Skeletal muscle tissue (tissue), 3 donors: ENCODE measurements at regions not wholly inside any gene's neighbourhood (a gene's known extent, or its start where the extent isn't known, plus 50 kb on each side); places are given as distances from the start of the nearest gene placed in this dataset.

Experiments used
- H3K27ac ChIP-seq: one replicate; pipeline ENCODE4 v1.7.0; 2013; ENCODE audit warnings: mild to moderate bottlenecking, low read depth, low read length, inconsistent platforms
- H3K27me3 ChIP-seq, 3 donors: one replicate each; pipeline ENCODE4 v1.7.0; 2013; ENCODE audit warnings: low read length in 3 of 3; ENCODE audit not compliant: control insufficient read depth in 3 of 3, insufficient read depth in 3 of 3
- H3K36me3 ChIP-seq, 3 donors: one replicate each; pipeline ENCODE4 v1.7.0; 2013; ENCODE audit warnings: low read length in 3 of 3; ENCODE audit not compliant: control insufficient read depth in 3 of 3, insufficient read depth in 3 of 3
- H3K4me1 ChIP-seq, 3 donors: one replicate each; pipeline ENCODE4 v1.7.0; 2013; ENCODE audit warnings: low read length in 3 of 3, mild to moderate bottlenecking in 3 of 3; ENCODE audit not compliant: control insufficient read depth in 3 of 3, insufficient read depth in 3 of 3
- H3K4me3 ChIP-seq, 3 donors: one replicate each; pipeline ENCODE4 v1.7.0; 2013; ENCODE audit warnings: low read length in 3 of 3
- H3K9ac ChIP-seq, 3 donors: one replicate each; pipeline ENCODE4 v1.7.0; 2013; ENCODE audit warnings: low read length in 3 of 3, mild to moderate bottlenecking in 3 of 3, moderate library complexity in 2 of 3, low read depth in 1 of 3
- H3K9me3 ChIP-seq, 3 donors: one replicate each; pipeline ENCODE4 v1.7.0; 2013; ENCODE audit warnings: low read length in 3 of 3; ENCODE audit not compliant: control insufficient read depth in 3 of 3
- donor health status: Osteomylitis.

DNA sequence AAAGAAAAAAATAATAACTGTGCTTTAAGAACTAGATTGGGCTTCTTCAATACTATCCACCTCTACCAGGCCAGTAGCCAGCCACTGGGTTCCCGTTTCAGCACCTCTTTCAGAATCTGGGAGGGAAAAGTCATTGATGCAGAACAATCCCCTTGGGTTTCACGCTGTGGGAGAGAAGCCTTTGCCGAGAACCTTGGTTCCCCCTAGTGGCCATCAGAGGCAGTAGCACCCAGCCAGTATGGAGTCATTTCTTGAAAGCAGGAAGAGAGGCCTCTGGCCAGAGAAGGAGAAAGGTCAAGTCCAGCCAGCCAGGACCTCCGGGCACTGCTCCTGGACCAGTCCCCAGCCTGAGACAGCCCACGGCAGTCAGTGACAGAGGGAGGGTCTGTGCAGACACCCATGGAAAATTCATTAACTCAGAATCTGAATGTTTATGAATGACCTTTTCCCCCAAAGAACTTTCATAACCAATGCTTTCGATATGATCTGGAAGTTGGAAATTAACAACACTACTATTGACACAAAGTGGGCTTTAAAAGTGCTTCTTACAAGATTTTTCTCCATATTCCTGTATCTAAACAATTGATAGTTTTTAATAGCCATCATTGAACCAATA, 51.2 kb upstream of the CDH5 start:
- Histone ChIP-seq H3K9ac (no peak overlapping the region), H3K4me3 (no peak overlapping the region), H3K36me3 (no peaks in the 10 kb centered on the region), H3K4me1 (peaks cover 0 to 5% (median 0%) of the 10 kb centered on the region in 3 donors), H3K27me3 (peaks cover 0 to 3% (median 0%) of the 10 kb centered on the region in 3 donors), H3K27ac (no peak overlapping the region), H3K9me3 (no peaks in the 10 kb centered on the region)

DNA sequence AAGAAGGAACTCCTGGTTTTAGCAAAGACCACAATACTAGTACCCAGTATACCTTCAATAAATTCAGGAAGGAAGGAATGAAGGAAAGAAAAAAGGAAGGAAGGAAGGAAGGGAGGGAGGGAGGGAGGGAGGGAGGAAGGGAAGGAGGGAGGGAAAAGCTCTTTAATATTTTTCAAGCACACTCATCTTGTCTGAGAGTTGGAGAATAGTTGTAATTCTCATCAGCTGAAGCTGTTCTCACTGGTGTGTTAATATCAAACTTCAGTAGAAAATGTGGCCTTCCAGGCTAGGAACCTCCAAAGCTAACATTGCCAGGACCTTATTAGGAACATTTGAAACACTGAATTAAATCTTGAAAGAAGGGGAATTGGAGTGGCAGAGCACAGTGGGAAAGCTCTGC, 55.2 kb upstream of the CDH5 start:
- Histone ChIP-seq H3K9ac (no peak overlapping the region), H3K4me3 (no peak overlapping the region), H3K36me3 (no peaks in the 10 kb centered on the region), H3K9me3 (no peaks in the 10 kb centered on the region), H3K27ac (no peak overlapping the region), H3K4me1 (peaks cover 0 to 5% (median 0%) of the 10 kb centered on the region in 3 donors), H3K27me3 (no peaks in the 10 kb centered on the region)

DNA sequence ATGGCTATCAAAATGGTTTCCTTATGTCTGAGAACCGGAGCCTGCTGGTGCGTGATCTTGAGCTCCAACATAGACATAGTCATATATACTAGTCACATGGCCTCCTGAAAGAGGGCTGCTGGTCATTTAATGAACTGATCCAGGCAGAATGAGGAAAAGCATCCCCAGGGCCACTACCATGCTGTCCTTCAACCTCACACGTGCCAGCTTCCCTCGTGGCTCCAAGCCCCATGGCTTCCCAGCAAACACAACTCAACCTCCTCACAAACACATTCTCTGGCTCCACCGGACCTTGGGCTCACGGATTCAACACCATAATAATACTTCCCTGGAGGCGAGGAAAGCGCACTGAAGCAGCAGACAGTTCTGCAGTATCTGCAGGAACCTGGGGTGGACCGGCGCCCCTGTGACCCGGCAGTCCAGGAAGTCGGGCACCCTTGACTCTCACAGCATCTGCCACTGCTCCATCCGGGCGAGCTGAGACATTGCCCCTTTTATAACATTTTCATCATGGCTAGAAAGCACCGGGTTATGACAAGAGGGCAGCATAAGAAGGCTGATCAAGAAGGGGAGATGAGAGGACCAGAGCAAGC, 57.2 kb upstream of the CDH5 start:
- no peaks in the 10 kb centered on the region for H3K9me3 ChIP-seq
- no peaks in the 10 kb centered on the region for H3K4me1 ChIP-seq
- H3K27me3 ChIP-seq, result peaks cover 0 to 9% (median 0%) of the 10 kb centered on the region in 3 donors
- H3K36me3 ChIP-seq, result no peaks in the 10 kb centered on the region
- no peak overlapping the region for H3K9ac ChIP-seq
- H3K4me3 ChIP-seq, result no peak overlapping the region
- no peak overlapping the region for H3K27ac ChIP-seq

DNA sequence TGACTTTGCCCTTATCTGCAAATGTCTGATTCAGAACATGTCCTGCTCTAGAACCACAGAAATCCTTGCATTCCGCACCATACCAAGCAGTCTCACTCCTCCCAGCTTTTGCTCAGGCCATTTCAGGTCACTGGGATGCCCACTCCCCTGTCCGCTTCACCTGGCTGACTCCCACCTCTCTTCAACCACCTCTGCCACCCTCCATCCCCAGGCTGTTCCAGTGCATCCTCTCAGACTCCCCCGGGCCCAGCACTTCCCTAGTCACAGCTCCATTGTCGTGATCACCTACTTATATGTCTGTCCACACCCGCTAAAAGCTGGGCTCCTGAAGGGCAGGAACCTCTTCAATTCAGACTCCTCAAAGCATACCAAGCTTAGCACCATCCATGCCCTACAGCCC, 58.4 kb upstream of the CDH5 start:
- H3K27ac ChIP-seq, result no peak overlapping the region
- H3K36me3 ChIP-seq, result no peaks in the 10 kb centered on the region
- peaks cover 0 to 10% (median 4%) of the 10 kb centered on the region in 3 donors for H3K27me3 ChIP-seq
- H3K9ac ChIP-seq, result no peak overlapping the region
- no peaks in the 10 kb centered on the region for H3K9me3 ChIP-seq
- peaks cover 0 to 3% (median 0%) of the 10 kb centered on the region in 3 donors for H3K4me1 ChIP-seq
- H3K4me3 ChIP-seq, result no peak overlapping the region

DNA sequence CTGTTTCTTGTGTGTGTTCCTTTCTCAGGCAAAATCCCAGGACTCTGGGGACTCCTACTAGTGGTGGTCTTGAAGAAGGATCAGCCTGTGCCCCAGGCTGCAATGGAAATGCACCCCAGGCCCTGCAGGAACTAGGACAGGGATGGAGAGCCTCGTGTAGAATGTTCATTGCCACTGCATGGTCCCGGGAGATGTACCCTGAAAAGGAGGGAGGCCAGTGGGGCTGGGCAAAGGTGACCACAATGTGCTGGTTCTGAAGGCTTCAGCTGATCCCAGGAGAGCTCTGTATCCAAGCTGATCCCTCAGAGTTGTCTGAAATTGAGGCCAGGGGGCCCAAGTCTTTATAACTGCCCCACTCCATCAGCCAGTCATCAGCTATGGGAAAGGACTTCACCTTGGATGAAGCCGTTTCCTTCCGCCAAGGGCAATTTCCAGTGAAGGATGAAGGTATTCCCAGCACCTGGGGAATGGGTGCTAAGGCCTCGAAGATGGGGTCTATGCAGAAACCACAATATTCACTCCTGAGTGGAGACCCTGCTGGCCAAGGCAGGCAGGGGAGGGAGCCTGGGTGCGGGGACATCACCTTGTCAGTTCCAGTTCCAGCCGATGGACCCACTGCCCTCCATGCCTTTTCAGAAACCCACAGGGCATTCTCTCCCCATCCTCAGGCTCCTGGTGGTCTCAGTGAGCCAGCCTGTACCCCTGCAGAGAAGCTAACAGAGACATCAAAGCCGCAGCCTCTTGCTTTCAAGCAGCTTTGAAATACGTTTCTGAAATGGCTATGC, 59.9 kb upstream of the CDH5 start:
- Histone ChIP-seq H3K36me3 (no peaks in the 10 kb centered on the region), H3K9ac (no peak overlapping the region), H3K9me3 (peaks cover 0 to 2% (median 0%) of the 10 kb centered on the region in 3 donors), H3K4me3 (no peak overlapping the region), H3K4me1 (peaks cover 0 to 3% (median 0%) of the 10 kb centered on the region in 3 donors), H3K27me3 (peaks cover 0 to 10% (median 4%) of the 10 kb centered on the region in 3 donors), H3K27ac (no peak overlapping the region)

DNA sequence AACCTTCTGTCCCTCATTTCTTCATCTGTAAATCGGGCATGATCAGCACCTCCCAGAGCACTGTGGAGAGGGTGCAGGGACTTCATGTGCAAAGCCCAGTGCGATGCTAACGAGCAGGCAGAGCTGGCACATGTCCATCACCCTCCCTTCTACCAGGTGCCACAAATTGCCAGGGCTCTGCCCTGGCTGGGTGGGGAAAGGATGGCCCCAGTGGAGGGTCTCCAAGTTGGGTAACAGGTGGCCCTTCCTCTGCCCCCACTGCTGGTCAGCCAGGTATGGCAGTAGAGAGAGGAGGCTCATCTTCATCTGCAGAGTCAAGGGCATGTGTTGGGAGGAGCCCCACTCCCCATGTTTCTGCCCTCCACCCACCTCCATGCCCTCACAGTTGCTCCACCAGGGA, 61.5 kb upstream of the CDH5 start:
- Histone ChIP-seq H3K36me3 (no peaks in the 10 kb centered on the region), H3K27ac (no peak overlapping the region), H3K27me3 (peaks cover 0 to 10% (median 4%) of the 10 kb centered on the region in 3 donors), H3K4me3 (no peak overlapping the region), H3K9ac (no peak overlapping the region), H3K9me3 (peaks cover 0 to 7% (median 3%) of the 10 kb centered on the region in 3 donors), H3K4me1 (peaks cover 0 to 3% (median 0%) of the 10 kb centered on the region in 3 donors)

GRCh38 chr16:66304151-66304550, 62.3 kb upstream of the CDH5 start:
- Histone ChIP-seq H3K4me3 (no peak overlapping the region), H3K9me3 (peaks cover 0 to 7% (median 3%) of the 10 kb centered on the region in 3 donors), H3K27ac (no peak overlapping the region), H3K4me1 (peaks cover 0 to 3% (median 0%) of the 10 kb centered on the region in 3 donors), H3K36me3 (no peaks in the 10 kb centered on the region), H3K27me3 (peaks cover 0 to 10% (median 4%) of the 10 kb centered on the region in 3 donors), H3K9ac (no peak overlapping the region)

- Histone ChIP-seq H3K36me3 (no peaks in the 10 kb centered on the region), H3K9ac (no peak overlapping the region), H3K4me3 (no peak overlapping the region), H3K27me3 (peaks cover 0 to 10% (median 4%) of the 10 kb centered on the region in 3 donors), H3K4me1 (peaks cover 0 to 3% (median 0%) of the 10 kb centered on the region in 3 donors), H3K27ac (no peak overlapping the region), H3K9me3 (peaks cover 0 to 7% (median 3%) of the 10 kb centered on the region in 3 donors)
These were observed 66.0 kb upstream of the CDH5 start for GRCh38 chr16:66300501-66300900.

- Histone ChIP-seq H3K9me3 (peaks cover 0 to 7% (median 3%) of the 10 kb centered on the region in 3 donors), H3K27ac (no peak overlapping the region), H3K36me3 (no peaks in the 10 kb centered on the region), H3K9ac (no peak overlapping the region), H3K27me3 (peaks cover 0 to 8% (median 4%) of the 10 kb centered on the region in 3 donors), H3K4me1 (peaks cover 0 to 3% (median 0%) of the 10 kb centered on the region in 3 donors), H3K4me3 (no peak overlapping the region)
These were observed 66.5 kb upstream of the CDH5 start for GRCh38 chr16:66300037-66300436.

- Histone ChIP-seq H3K27ac (no peak overlapping the region), H3K9me3 (peaks cover 0 to 7% (median 3%) of the 10 kb centered on the region in 3 donors), H3K9ac (no peak overlapping the region), H3K27me3 (peaks cover 0 to 7% (median 2%) of the 10 kb centered on the region in 3 donors), H3K4me1 (peaks cover 0 to 3% (median 0%) of the 10 kb centered on the region in 3 donors), H3K4me3 (no peak overlapping the region), H3K36me3 (no peaks in the 10 kb centered on the region)
These were observed 67.1 kb upstream of the CDH5 start for GRCh38 chr16:66299349-66299748.
